ENCODE measurements at regions not wholly inside any gene's neighbourhood (a gene's known extent, or its start where the extent isn't known, plus 50 kb on each side); places are given as distances from the start of the nearest gene placed in this dataset.

DNA sequence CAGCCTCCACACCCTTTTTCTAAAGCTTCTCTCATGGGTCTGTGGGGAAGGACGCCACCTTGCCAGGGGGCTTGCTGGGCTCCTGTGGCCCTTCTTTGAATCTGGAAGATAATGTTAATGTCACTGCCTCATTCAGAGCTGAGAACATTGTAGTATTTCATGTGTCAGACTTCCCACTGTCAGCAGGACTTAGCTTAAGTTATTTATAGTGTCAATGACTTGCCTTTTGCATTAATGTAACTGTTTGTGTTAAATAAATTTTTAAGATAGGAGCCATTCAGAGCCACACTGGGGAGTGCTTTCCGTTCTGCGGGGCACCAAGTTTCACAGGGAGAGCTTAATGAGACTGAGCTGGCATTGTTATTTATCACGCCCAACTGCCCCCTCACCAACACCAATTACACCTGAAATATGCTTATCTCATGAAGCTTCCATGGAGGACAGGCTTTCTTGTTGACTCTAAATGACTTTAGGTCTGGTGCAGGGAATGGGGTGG is 226.9 kb upstream of the UBL3 start:
- Histone ChIP-seq H3K9me3 (ENCODE audit: control insufficient read depth in 1 of 2, insufficient read depth in 1 of 2, low read length in 2 of 2) (no peaks in the 10 kb centered on the region), H3K4me1 (ENCODE audit: insufficient read depth, low read length) (no peaks in the 10 kb centered on the region), H3K27ac (ENCODE audit: low read depth in 1 of 2, low read length in 2 of 2) (no peak overlapping the region), H3K27me3 (ENCODE audit: control insufficient read depth in 1 of 2, insufficient read depth in 2 of 2, low read length in 2 of 2) (no peaks in the 10 kb centered on the region), H3K36me3 (ENCODE audit: insufficient read depth, low read length) (no peaks in the 10 kb centered on the region), H3K4me3 (ENCODE audit: low read length) (no peak overlapping the region)
- Mint-ChIP-seq H3K9me3 (no peaks in the 10 kb centered on the region), H3K4me3 (no peak overlapping the region), H3K4me1 (ENCODE audit: low read depth) (no peaks in the 10 kb centered on the region), H3K36me3 (ENCODE audit: low read depth) (no peaks in the 10 kb centered on the region), H3K27ac (no peak overlapping the region), H3K27me3 (no peaks in the 10 kb centered on the region)
- TF ChIP-seq, protein P1, sequence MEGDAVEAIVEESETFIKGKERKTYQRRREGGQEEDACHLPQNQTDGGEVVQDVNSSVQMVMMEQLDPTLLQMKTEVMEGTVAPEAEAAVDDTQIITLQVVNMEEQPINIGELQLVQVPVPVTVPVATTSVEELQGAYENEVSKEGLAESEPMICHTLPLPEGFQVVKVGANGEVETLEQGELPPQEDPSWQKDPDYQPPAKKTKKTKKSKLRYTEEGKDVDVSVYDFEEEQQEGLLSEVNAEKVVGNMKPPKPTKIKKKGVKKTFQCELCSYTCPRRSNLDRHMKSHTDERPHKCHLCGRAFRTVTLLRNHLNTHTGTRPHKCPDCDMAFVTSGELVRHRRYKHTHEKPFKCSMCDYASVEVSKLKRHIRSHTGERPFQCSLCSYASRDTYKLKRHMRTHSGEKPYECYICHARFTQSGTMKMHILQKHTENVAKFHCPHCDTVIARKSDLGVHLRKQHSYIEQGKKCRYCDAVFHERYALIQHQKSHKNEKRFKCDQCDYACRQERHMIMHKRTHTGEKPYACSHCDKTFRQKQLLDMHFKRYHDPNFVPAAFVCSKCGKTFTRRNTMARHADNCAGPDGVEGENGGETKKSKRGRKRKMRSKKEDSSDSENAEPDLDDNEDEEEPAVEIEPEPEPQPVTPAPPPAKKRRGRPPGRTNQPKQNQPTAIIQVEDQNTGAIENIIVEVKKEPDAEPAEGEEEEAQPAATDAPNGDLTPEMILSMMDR (IDR thresholded peaks at IDR 0.05) = no peak
- CTCF ChIA-PET = no interaction called here
- DNase-seq (no peak), ATAC-seq (ENCODE audit: poor library complexity) (no peak)
- intact Hi-C loops (cut with DNase I, micrococcal nuclease) = no loop called here
- POLR2A ChIA-PET = no interaction called here

DNA sequence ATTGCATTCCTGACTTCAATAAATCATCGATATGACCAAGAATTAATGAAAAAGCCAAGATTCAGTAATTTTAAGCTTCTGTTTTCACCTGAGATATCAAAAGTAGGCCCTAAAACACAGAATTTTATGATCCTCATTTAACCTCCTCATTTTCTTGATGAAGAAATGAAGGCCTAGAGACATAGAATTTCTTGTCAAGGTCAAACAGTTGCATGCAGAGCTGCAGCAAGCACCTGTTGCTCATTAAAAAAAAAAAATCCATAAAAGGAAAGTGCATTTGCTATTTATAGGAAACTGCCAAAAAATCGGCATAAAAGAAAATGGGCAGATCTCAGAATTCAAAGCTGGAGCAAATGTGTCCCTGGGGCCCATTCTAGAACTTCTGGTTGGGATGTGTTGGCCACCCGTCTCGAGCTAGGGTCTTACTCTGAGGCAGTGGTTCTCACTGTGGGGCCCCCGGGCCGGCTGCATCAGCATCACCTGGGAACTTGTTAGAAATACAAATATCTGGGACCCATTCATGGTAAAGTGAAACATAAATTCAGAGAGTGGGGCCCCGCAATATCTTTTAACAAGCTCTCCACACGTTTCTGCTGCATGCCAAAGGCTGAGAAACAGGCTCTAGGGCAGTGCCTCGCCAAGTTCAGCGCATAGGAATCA is 224.7 kb upstream of the UBL3 start:
- CTCF ChIA-PET = no interaction called here
- TF ChIP-seq, protein P1 (IDR thresholded peaks at IDR 0.05) = no peak

DNA sequence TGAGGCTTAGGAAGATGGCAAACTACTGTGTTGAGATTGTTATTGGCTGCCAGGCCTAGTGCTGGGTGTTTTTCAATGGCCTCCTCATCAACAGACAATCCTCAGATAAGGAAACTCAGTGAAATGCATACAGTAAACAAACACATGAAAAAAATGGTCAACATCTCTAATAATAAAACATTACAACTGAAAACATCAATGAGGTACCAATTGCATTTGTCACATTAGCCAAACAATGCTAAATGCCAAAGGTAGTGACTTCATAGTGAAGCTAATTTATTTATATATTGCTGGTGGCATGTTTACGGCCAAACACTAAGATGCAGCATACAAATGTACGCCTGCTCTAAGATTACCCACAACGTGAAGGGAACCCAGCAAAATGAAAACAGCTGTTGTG is 224.0 kb upstream of the UBL3 start:
- no peaks in the 10 kb centered on the region for H3K9me3 ChIP-seq (ENCODE audit: control insufficient read depth in 1 of 2, insufficient read depth in 1 of 2, low read length in 2 of 2)
- ChIA-PET POLR2A (no interaction called here), CTCF (no interaction called here)
- Mint-ChIP-seq H3K4me1 (ENCODE audit: low read depth) (no peaks in the 10 kb centered on the region), H3K27ac (no peak overlapping the region), H3K9me3 (no peaks in the 10 kb centered on the region), H3K27me3 (no peaks in the 10 kb centered on the region), H3K4me3 (no peak overlapping the region), H3K36me3 (ENCODE audit: low read depth) (no peaks in the 10 kb centered on the region)
- H3K4me3 ChIP-seq (ENCODE audit: low read length) = no peak overlapping the region
- ATAC-seq (ENCODE audit: poor library complexity) (no peak), DNase-seq (no peak)
- H3K27ac ChIP-seq (ENCODE audit: low read depth in 1 of 2, low read length in 2 of 2) = no peak overlapping the region
- TF ChIP-seq, protein P1 (IDR thresholded peaks at IDR 0.05) = no peak
- H3K36me3 ChIP-seq (ENCODE audit: insufficient read depth, low read length) = no peaks in the 10 kb centered on the region
- intact Hi-C loops (cut with DNase I, micrococcal nuclease) = no loop called here
- no peaks in the 10 kb centered on the region for H3K27me3 ChIP-seq (ENCODE audit: control insufficient read depth in 1 of 2, insufficient read depth in 2 of 2, low read length in 2 of 2)
- no peaks in the 10 kb centered on the region for H3K4me1 ChIP-seq (ENCODE audit: insufficient read depth, low read length)

More for the DNA sequence above, 224.7 kb upstream of the UBL3 start:
- H3K4me1 Mint-ChIP-seq (ENCODE audit: low read depth) = no peaks in the 10 kb centered on the region
- no peak overlapping the region for H3K4me3 Mint-ChIP-seq
- intact Hi-C loops (cut with DNase I, micrococcal nuclease) = no loop called here
- Histone ChIP-seq H3K4me3 (ENCODE audit: low read length) (no peak overlapping the region), H3K4me1 (ENCODE audit: insufficient read depth, low read length) (no peaks in the 10 kb centered on the region), H3K36me3 (ENCODE audit: insufficient read depth, low read length) (no peaks in the 10 kb centered on the region), H3K9me3 (ENCODE audit: control insufficient read depth in 1 of 2, insufficient read depth in 1 of 2, low read length in 2 of 2) (no peaks in the 10 kb centered on the region), H3K27me3 (ENCODE audit: control insufficient read depth in 1 of 2, insufficient read depth in 2 of 2, low read length in 2 of 2) (no peaks in the 10 kb centered on the region), H3K27ac (ENCODE audit: low read depth in 1 of 2, low read length in 2 of 2) (no peak overlapping the region)
- H3K27me3 Mint-ChIP-seq = no peaks in the 10 kb centered on the region
- H3K9me3 Mint-ChIP-seq = no peaks in the 10 kb centered on the region
- H3K36me3 Mint-ChIP-seq (ENCODE audit: low read depth) = no peaks in the 10 kb centered on the region
- no peak for DNase-seq
- POLR2A ChIA-PET = no interaction called here
- no peak overlapping the region for H3K27ac Mint-ChIP-seq
- ATAC-seq (ENCODE audit: poor library complexity) = no peak
